PC-3 (cell line): ENCODE measurements at regions not wholly inside any gene's neighbourhood (a gene's known extent, or its start where the extent isn't known, plus 50 kb on each side); places are given as distances from the start of the nearest gene placed in this dataset.
A peak's percentile ranks its signal among the peaks of the same experiment; 100 is the strongest.

Experiments
- ATAC-seq: fragments of 200-7000 bp; cut with Tn5 transposase; 2 replicates; pipeline ENCODE4 v1.9.1; 2020; ENCODE audit warnings: mild to moderate bottlenecking, moderate library complexity
- BruUV-seq: library from RNA; stranded (reverse); fragments of 400-500 nt; replicated peaks from 2 replicates; lab custom pipeline; 2021; lab: Mats Ljungman, UMichigan
- CTCF ChIA-PET: fragments of 300-600 bp; sonication (Branson Sonifier 250); formaldehyde crosslinking; loops from one replicate; lab custom pipeline; 2022; ENCODE audit warnings: antibody characterized with exemption; lab: Charles Lee
- POLR2A ChIA-PET: fragments of 300-600 bp; sonication (Branson Sonifier 250); formaldehyde crosslinking; loops from one replicate; lab custom pipeline; 2022; ENCODE audit warnings: antibody characterized with exemption; ENCODE audit not compliant: unreplicated experiment; lab: Charles Lee
- DNase-seq: peaks from one replicate; pipeline ENCODE4 v3.0.0-alpha.2; 2015
- H2AFZ ChIP-seq: fragments of 300-600 bp; sonication (generic); 2 replicates; pipeline ENCODE4 v1.6.0; 2016; ENCODE audit warnings: antibody characterized with exemption, low read length
- H3F3A ChIP-seq: fragments of 300-600 bp; sonication (generic); one replicate; pipeline ENCODE4 v1.6.0; 2017; ENCODE audit warnings: antibody characterized with exemption, low read length, control low read depth, mild to moderate bottlenecking; ENCODE audit not compliant: unreplicated experiment
- H3K27ac ChIP-seq: fragments of 300-600 bp; sonication (generic); 2 replicates; pipeline ENCODE4 v1.5.1; 2016; ENCODE audit warnings: mild to moderate bottlenecking, low read length
- H3K27me3 ChIP-seq: fragments of 300-600 bp; sonication (generic); 2 replicates; pipeline ENCODE4 v1.6.1; 2016; ENCODE audit warnings: low read length, mixed read lengths
- H3K36me3 ChIP-seq: fragments of 300-600 bp; sonication (generic); 2 replicates; pipeline ENCODE4 v1.6.1; 2016; ENCODE audit warnings: low read depth, mixed run types, low read length, mixed read lengths
- H3K4me1 ChIP-seq: fragments of 300-600 bp; sonication (generic); 2 replicates; pipeline ENCODE4 v1.5.1; 2016; ENCODE audit warnings: low read length; ENCODE audit not compliant: insufficient read depth
- H3K4me2 ChIP-seq: fragments of 300-600 bp; sonication (generic); 2 replicates; pipeline ENCODE4 v1.6.0; 2016; ENCODE audit warnings: low read length
- H3K4me3 ChIP-seq: fragments of 300-600 bp; sonication (generic); 2 replicates; pipeline ENCODE4 v1.5.1; 2016; ENCODE audit warnings: mild to moderate bottlenecking, low read length, mixed read lengths
- H3K79me2 ChIP-seq: fragments of 300-600 bp; sonication (generic); 2 replicates; pipeline ENCODE4 v1.6.1; 2017; ENCODE audit warnings: low read length, mixed read lengths
- H3K9ac ChIP-seq: fragments of 300-600 bp; sonication (generic); 2 replicates; pipeline ENCODE4 v1.6.0; 2016; ENCODE audit warnings: mild to moderate bottlenecking, low read length
- H3K9me2 ChIP-seq: fragments of 300-600 bp; sonication (generic); replicated peaks from 2 replicates; pipeline ENCODE4 v1.6.1; 2016; ENCODE audit warnings: mixed run types, low read length, mixed read lengths
- H3K9me3 ChIP-seq: fragments of 300-600 bp; sonication (generic); 2 replicates; pipeline ENCODE4 v1.6.1; 2016; ENCODE audit warnings: low read length, mixed read lengths
- H4K20me1 ChIP-seq: fragments of 300-600 bp; sonication (generic); 2 replicates; pipeline ENCODE4 v1.6.1; 2016; ENCODE audit warnings: low read length, mixed read lengths
- EZH2 ChIP-seq: fragments of 300-600 bp; sonication (generic); IDR thresholded peaks from one replicate; pipeline ENCODE4 v1.6.1; 2017; ENCODE audit warnings: antibody characterized with exemption, mild to moderate bottlenecking, low read length; ENCODE audit not compliant: unreplicated experiment
- EZH2phosphoT487 ChIP-seq: fragments of 300-600 bp; sonication (generic); IDR thresholded peaks from 2 replicates; pipeline ENCODE4 v1.6.1; 2018; ENCODE audit warnings: mild to moderate bottlenecking, antibody characterized with exemption, low read length, borderline replicate concordance
- intact Hi-C: fragments of 100-400 bp; cut with micrococcal nuclease; formaldehyde crosslinking; loops from 2 replicates; pipeline ENCODE4 v1.9.0; 2023
- TF ChIP-seq, protein P1 (sequence below): fragments of 300-600 bp; sonication (generic); conservative IDR thresholded peaks from 2 replicates; pipeline ENCODE4 v1.5.1; 2017; ENCODE audit warnings: antibody characterized with exemption, low read depth, mild to moderate bottlenecking, low read length

DNA sequence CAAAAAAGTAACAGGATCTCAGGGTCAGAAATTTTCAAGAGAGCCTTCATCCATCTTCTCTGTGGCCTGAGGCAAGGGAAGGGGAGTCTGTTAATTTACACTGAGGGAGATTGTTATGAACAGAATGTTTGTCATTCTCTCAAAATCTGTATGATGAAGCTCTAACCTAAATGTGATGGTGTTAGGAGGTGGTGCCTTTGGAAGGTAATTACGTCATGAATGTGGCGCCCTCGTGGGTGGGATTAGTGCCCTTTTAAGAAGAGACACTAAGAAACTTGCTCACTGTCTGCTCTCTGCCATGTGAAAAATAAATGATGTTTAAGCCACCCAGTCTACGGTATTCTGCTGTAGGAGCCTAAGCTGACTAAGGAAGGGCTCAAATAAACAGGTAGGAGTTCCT, 521.6 kb downstream of the SNAPC1 start:
- Histone ChIP-seq H3K4me1 (no peaks in the 10 kb centered on the region), H3K27me3 (peaks cover 23% of the 10 kb centered on the region), H2AFZ (no peak overlapping the region), H3K4me2 (no peak overlapping the region), H3K27ac (no peak overlapping the region), H3K79me2 (no peaks in the 10 kb centered on the region), H3K9ac (no peak overlapping the region), H3K9me3 (no peaks in the 10 kb centered on the region), H3F3A (no peaks in the 10 kb centered on the region), H3K9me2 (no peaks in the 10 kb centered on the region), H4K20me1 (no peaks in the 10 kb centered on the region), H3K36me3 (no peaks in the 10 kb centered on the region), H3K4me3 (no peak overlapping the region)
- POLR2A ChIA-PET = no interaction called here
- CTCF ChIA-PET = no interaction called here
- TF ChIP-seq, protein P1, sequence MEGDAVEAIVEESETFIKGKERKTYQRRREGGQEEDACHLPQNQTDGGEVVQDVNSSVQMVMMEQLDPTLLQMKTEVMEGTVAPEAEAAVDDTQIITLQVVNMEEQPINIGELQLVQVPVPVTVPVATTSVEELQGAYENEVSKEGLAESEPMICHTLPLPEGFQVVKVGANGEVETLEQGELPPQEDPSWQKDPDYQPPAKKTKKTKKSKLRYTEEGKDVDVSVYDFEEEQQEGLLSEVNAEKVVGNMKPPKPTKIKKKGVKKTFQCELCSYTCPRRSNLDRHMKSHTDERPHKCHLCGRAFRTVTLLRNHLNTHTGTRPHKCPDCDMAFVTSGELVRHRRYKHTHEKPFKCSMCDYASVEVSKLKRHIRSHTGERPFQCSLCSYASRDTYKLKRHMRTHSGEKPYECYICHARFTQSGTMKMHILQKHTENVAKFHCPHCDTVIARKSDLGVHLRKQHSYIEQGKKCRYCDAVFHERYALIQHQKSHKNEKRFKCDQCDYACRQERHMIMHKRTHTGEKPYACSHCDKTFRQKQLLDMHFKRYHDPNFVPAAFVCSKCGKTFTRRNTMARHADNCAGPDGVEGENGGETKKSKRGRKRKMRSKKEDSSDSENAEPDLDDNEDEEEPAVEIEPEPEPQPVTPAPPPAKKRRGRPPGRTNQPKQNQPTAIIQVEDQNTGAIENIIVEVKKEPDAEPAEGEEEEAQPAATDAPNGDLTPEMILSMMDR = no peak
- TF ChIP-seq EZH2 (no peak), EZH2phosphoT487 (no peak)
- no TSS peak for BruUV-seq
- ATAC-seq (no peak), DNase-seq (no peak)
- intact Hi-C loops = no loop called here

DNA sequence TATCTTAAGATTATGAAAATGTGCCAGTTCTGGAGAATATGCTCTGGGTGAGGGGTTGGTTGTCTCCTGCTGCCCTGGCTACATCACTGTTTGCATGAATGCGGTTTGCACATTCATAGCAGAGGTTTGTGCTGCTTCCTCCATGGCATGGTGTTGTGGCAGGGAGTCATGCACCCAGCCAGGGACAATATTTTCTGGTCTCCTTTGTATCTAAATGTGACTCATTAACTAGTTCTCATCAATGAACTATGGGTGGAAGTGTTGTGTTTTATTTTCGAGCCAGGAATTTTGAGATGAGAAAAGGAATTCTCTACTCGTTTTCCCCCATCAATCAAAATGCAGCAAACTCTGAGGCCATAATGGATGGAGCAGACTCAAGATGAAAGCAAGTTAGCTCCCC, 527.3 kb downstream of the SNAPC1 start:
- no peak overlapping the region for H3K4me2 ChIP-seq
- POLR2A ChIA-PET = no interaction called here
- no peak overlapping the region for H3K4me3 ChIP-seq
- ATAC-seq (no peak), DNase-seq (peak; percentile 30)
- no TSS peak for BruUV-seq
- no peaks in the 10 kb centered on the region for H3K4me1 ChIP-seq
- no peaks in the 10 kb centered on the region for H3K79me2 ChIP-seq
- intact Hi-C loops = no loop called here
- CTCF ChIA-PET = no interaction called here
- no peaks in the 10 kb centered on the region for H3F3A ChIP-seq
- H3K9ac ChIP-seq = no peak overlapping the region
- no peak overlapping the region for H2AFZ ChIP-seq
- no peaks in the 10 kb centered on the region for H3K9me2 ChIP-seq
- peaks cover 20% of the 10 kb centered on the region for H3K27me3 ChIP-seq
- no peaks in the 10 kb centered on the region for H4K20me1 ChIP-seq
- TF ChIP-seq EZH2 (no peak), EZH2phosphoT487 (no peak)
- TF ChIP-seq, protein P1 = no peak
- no peak overlapping the region for H3K27ac ChIP-seq
- no peaks in the 10 kb centered on the region for H3K9me3 ChIP-seq
- no peaks in the 10 kb centered on the region for H3K36me3 ChIP-seq

DNA sequence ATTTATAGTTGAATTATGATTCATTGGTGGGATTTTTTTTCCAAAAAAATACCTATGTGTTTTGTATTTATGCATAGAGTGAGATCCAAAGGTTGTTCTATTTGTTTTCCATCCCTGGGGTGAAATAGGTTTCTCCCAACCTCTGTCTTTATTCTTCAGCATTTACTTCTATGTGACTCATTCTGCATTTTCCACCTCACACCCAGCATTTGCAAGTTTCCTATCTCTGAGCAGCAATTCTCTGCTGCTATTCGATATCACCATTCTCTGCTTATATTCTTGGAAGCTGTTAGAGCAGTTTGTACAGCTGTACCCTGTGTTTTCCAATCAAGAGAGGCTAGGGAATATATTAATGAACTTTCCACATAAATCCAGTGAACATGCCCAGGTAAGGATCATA, 538.9 kb downstream of the SNAPC1 start:
- Histone ChIP-seq H3K79me2 (no peaks in the 10 kb centered on the region), H3K4me3 (no peak overlapping the region), H3K4me2 (no peak overlapping the region), H3K4me1 (no peaks in the 10 kb centered on the region), H2AFZ (no peak overlapping the region), H3K36me3 (no peaks in the 10 kb centered on the region), H3K9me3 (no peaks in the 10 kb centered on the region), H3F3A (no peaks in the 10 kb centered on the region), H4K20me1 (no peaks in the 10 kb centered on the region), H3K9me2 (no peaks in the 10 kb centered on the region), H3K27me3 (peaks cover 41% of the 10 kb centered on the region), H3K9ac (no peak overlapping the region), H3K27ac (no peak overlapping the region)
- ChIA-PET POLR2A (no interaction called here), CTCF (no interaction called here)
- TF ChIP-seq EZH2 (no peak), EZH2phosphoT487 (no peak)
- TF ChIP-seq, protein P1 = no peak
- ATAC-seq (no peak), DNase-seq (no peak)
- BruUV-seq = no TSS peak
- intact Hi-C loops = no loop called here
